HUDEP-2 (cell line): ENCODE measurements at regions not wholly inside any gene's neighbourhood (a gene's known extent, or its start where the extent isn't known, plus 50 kb on each side); places are given as distances from the start of the nearest gene placed in this dataset.
"Not testable (repeated sequence)": the region's sequence is repeated elsewhere in the genome, so short reads cannot be mapped to it uniquely, and the experiment has no call there.

ENCODE experiments used
- DNase-seq, 76 experiments: peaks; one replicate each; lab custom pipeline; 2025; ENCODE audit not compliant: unreplicated experiment in 76 of 76; lab: John Stamatoyannopoulos, UW

GRCh38 chr5:62233083-62234046, 72.6 kb upstream of the KIF2A start:
- peak in 2 of 76 experiments; percentile 4 to 11 for DNase-seq

GRCh38 chr5:62236593-62236992, 69.4 kb upstream of the KIF2A start:
- DNase-seq: not testable (repeated sequence)

DNA sequence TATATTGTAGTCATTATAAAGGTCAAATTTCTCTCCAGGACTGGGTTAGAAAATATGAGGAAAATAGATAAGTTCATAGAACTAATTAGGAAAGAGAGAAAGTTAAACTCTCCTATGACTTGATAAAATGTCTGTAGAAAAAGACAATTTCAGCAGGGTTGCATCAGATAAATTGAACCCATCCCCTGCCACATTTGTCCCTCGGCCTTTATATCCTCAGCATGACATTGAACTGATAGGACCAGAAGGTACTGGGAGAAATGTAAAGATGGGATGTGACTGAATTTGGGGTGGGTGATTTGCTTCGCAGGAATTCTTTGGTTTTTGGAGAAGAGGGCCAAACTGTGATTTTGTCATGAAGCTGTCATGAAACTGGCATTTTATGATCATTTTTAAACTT, 68.1 kb upstream of the KIF2A start:
- DNase-seq: not testable (repeated sequence)

GRCh38 chr5:62238584-62238983, 67.4 kb upstream of the KIF2A start:
- DNase-seq: not testable (repeated sequence)

- DNase-seq: not testable (repeated sequence)
Measured at GRCh38 chr5:62240494-62240893, 65.5 kb upstream of the KIF2A start.

GRCh38 chr5:62242000-62242399, 64.0 kb upstream of the KIF2A start:
- not testable (repeated sequence) for DNase-seq

DNA sequence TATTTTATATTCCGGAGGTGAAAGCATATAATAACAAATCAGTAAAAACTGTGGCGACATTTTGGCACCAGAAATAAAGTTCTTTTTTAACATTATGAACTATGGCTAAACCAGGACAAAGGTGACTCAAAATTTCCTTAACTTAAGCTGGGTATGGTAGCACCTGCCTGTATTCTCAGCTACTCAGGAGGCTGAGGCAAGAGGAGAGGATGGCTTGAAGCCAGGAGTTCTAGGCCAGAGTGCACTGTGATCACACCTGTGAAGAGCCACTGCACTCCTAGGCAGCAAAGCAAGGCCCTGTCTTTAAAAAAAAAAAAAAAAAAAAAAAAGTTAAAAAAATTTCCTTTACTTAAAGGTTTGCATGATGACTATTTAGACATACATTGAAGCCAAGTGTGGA, 63.0 kb upstream of the KIF2A start:
- DNase-seq: not testable (repeated sequence)

DNA sequence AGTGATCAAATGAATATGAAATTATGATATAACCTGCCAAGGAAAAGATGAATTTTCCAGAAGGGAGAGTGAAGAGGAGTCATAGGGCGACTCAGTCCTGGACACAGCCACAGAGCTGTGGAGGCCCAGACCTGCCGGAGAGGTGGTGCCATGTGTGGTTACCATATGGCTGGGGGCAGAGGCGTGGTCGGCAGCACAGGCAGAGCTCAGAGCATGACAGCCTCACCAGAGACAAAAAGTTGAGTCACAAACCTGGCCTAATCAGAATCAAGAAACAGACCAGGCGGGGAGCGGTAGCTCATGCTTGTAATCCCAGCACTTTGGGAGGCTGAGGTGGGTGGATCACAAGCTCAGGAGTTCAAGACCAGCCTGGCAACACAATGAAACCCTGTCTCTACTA, 57.8 kb upstream of the KIF2A start:
- DNase-seq: not testable (repeated sequence)

GRCh38 chr5:62250085-62250484, 55.9 kb upstream of the KIF2A start:
- DNase-seq: not testable (repeated sequence)

DNA sequence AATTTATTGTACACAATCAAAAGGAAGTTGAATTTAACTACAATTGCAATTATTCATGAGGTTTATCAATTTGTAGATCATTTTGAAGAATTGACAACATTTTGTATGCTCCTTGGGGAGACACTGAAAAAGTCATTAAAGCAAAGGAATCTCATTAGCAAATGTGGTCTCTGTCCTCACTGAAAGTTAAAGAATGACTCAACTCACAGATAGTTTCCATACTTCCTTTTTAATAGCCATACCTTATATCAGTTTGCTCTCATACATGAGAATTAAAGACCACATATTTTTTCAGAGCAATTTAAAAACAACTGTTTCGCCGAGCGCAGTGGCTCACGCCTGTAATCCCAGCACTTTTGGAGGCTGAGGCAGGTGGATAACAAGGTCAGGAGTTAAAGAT, 55.1 kb upstream of the KIF2A start:
- DNase-seq: not testable (repeated sequence)

DNA sequence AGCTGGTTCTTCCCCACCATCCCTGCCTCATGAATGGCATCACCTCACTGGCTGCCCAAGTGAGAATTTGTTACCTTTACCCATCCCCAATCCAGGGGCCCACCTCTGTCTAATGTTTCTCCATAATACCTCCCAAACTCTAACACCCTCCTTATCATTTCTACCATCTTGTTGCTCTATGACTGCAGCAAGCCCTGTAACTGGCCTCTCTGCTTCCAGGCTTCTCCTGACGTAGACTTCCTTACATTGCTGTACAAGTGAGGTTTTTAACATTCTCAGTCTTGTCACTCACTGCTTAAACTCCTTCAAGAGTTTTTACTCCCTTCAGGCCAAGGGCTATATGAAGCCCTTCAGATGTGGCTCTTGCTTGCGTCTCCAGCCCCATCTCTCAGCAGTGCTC, 53.5 kb upstream of the KIF2A start:
- DNase-seq: not testable (repeated sequence)

GRCh38 chr5:62255551-62255950, 50.5 kb upstream of the KIF2A start:
- not testable (repeated sequence) for DNase-seq

GRCh38 chr5:62256161-62257019, 49.6 kb upstream of the KIF2A start:
- peak in 1 of 76 experiments; percentile 6 for DNase-seq
